ENCODE measurements at regions not wholly inside any gene's neighbourhood (a gene's known extent, or its start where the extent isn't known, plus 50 kb on each side); places are given as distances from the start of the nearest gene placed in this dataset.

GRCh38 chr15:99914723-99915122 is 181.5 kb upstream of the LYSMD4 start:
- CTCF ChIA-PET, result interaction anchor here (0.8 to 1.9 kb wide), 3 partner anchors 10 to 435 kb away, joined by 3 to 6 read pairs (median 4); no protein-coding TSS in a partner anchor
- Histone ChIP-seq H2AFZ (ENCODE audit: low read depth) (no peak overlapping the region), H3K9me2 (no peaks in the 10 kb centered on the region), H3K9me3 (no peaks in the 10 kb centered on the region), H3F3A (replicated peaks; ENCODE audit: insufficient read depth) (no peaks in the 10 kb centered on the region), H3K4me3 (ENCODE audit: low read depth in 2 of 2, low read length in 1 of 2) (no peak overlapping the region), H3K4me1 (ENCODE audit: control insufficient read depth in 1 of 2, insufficient read depth in 2 of 2, low read depth in 1 of 2, low read length in 1 of 2) (no peaks in the 10 kb centered on the region; a peak in 1 of 4 replicates), H3K79me2 (ENCODE audit: insufficient read depth) (no peaks in the 10 kb centered on the region), H3K36me3 (replicated peaks in 1 of 2; ENCODE audit: control insufficient read depth in 1 of 2, insufficient read depth in 2 of 2, low read length in 1 of 2) (no peaks in the 10 kb centered on the region), H4K20me1 (ENCODE audit: insufficient read depth) (no peaks in the 10 kb centered on the region), H3K4me2 (no peak overlapping the region), H3K27me3 (ENCODE audit: insufficient read depth) (no peaks in the 10 kb centered on the region), H3K27ac (ENCODE audit: low read depth in 2 of 2, low read length in 1 of 2) (no peak overlapping the region), H3K9ac (no peak overlapping the region)
- no peak for DNase-seq
- POLR2A ChIA-PET, result no interaction called here
- TF ChIP-seq REST (IDR thresholded peaks at IDR 0.05; ENCODE audit: low read depth, low read length), result no peak
- no peak for TF ChIP-seq POLR2AphosphoS5 (IDR thresholded peaks at IDR 0.05; ENCODE audit: low read depth, low read length)
- 34% methylated on average over 3 of the region's 3 CpGs for WGBS (ENCODE audit: low lambda C conversion rate)

- H3K79me2 ChIP-seq (ENCODE audit: insufficient read depth), result no peaks in the 10 kb centered on the region
- TF ChIP-seq EZH2phosphoT487 (IDR thresholded peaks at IDR 0.05; ENCODE audit: borderline replicate concordance, low read depth) (no peak), USF1 (IDR thresholded peaks at IDR 0.05; ENCODE audit: borderline replicate concordance, low read depth) (no peak), RCOR1 (IDR thresholded peaks at IDR 0.05; ENCODE audit: low read length) (no peak), GABPA (IDR thresholded peaks at IDR 0.05; ENCODE audit: low read depth) (no peak), TEAD4 (IDR thresholded peaks at IDR 0.05; ENCODE audit: borderline replicate concordance, insufficient read depth) (no peak), IRF3 (IDR thresholded peaks at IDR 0.05; ENCODE audit: low read depth, low read length) (no peak), PBX3 (IDR thresholded peaks at IDR 0.05) (no peak), RAD21 (IDR thresholded peaks at IDR 0.05; ENCODE audit: low read length) (no peak), ELF1 (IDR thresholded peaks at IDR 0.05) (no peak), RXRA (IDR thresholded peaks at IDR 0.05; ENCODE audit: borderline replicate concordance, low read depth) (no peak), SMC3 (IDR thresholded peaks at IDR 0.05; ENCODE audit: low read depth, low read length) (no peak), CHD2 (IDR thresholded peaks at IDR 0.05; ENCODE audit: low read length, partially characterized antibody) (no peak), FOSL2 (IDR thresholded peaks at IDR 0.05; ENCODE audit: borderline replicate concordance, low read depth) (no peak), NRF1 (IDR thresholded peaks at IDR 0.05; ENCODE audit: low read depth, low read length) (no peak), MEF2A (IDR thresholded peaks at IDR 0.05; ENCODE audit: borderline replicate concordance, low read depth) (no peak)
- no peaks in the 10 kb centered on the region for H3K9me3 ChIP-seq
- no peaks in the 10 kb centered on the region; a peak in 1 of 4 replicates for H3K4me1 ChIP-seq (ENCODE audit: control insufficient read depth in 1 of 2, insufficient read depth in 2 of 2, low read depth in 1 of 2, low read length in 1 of 2)
- 50% methylated on average over 5 of the region's 5 CpGs for WGBS (ENCODE audit: low lambda C conversion rate)
- H3K4me2 ChIP-seq, result no peak overlapping the region
- no peaks in the 10 kb centered on the region for H3K27me3 ChIP-seq (ENCODE audit: insufficient read depth)
- H3K36me3 ChIP-seq (replicated peaks in 1 of 2; ENCODE audit: control insufficient read depth in 1 of 2, insufficient read depth in 2 of 2, low read length in 1 of 2), result no peaks in the 10 kb centered on the region
- CTCF ChIA-PET, result no interaction called here
- no peak overlapping the region for H3K9ac ChIP-seq
- H4K20me1 ChIP-seq (ENCODE audit: insufficient read depth), result no peaks in the 10 kb centered on the region
- POLR2A ChIA-PET, result no interaction called here
- no peak overlapping the region for H3K27ac ChIP-seq (ENCODE audit: low read depth in 2 of 2, low read length in 1 of 2)
- no peak overlapping the region for H2AFZ ChIP-seq (ENCODE audit: low read depth)
- H3F3A ChIP-seq (replicated peaks; ENCODE audit: insufficient read depth), result no peaks in the 10 kb centered on the region
- H3K9me2 ChIP-seq, result no peaks in the 10 kb centered on the region
- DNase-seq, result no peak
- H3K4me3 ChIP-seq (ENCODE audit: low read depth in 2 of 2, low read length in 1 of 2), result no peak overlapping the region
Observed at GRCh38 chr15:99911816-99912215, 178.6 kb upstream of the LYSMD4 start.
